HG02678 (cell line): ENCODE measurements at regions not wholly inside any gene's neighbourhood (a gene's known extent, or its start where the extent isn't known, plus 50 kb on each side); places are given as distances from the start of the nearest gene placed in this dataset.
A peak's percentile ranks its signal among the peaks of the same experiment; 100 is the strongest.
"Not testable (repeated sequence)": the region's sequence is repeated elsewhere in the genome, so short reads cannot be mapped to it uniquely, and the experiment has no call there.

ENCODE experiments used
- ATAC-seq: cut with Tn5 transposase; IDR thresholded peaks from one replicate; pipeline ENCODE4 v1.9.1; 2021; ENCODE audit warnings: mild to moderate bottlenecking, moderate library complexity; ENCODE audit not compliant: unreplicated experiment

GRCh38 chr12:124126950-124127655, 154.1 kb downstream of the ZNF664 start:
- ATAC-seq, result peak; percentile 48

GRCh38 chr12:124129132-124129531, 156.1 kb downstream of the ZNF664 start:
- no peak for ATAC-seq

GRCh38 chr12:124130691-124131591, 157.9 kb downstream of the ZNF664 start:
- ATAC-seq, result peak; percentile 79

GRCh38 chr12:124131659-124132058, 158.6 kb downstream of the ZNF664 start:
- ATAC-seq, result no peak

GRCh38 chr12:124132530-124132929, 159.5 kb downstream of the ZNF664 start:
- ATAC-seq, result no peak

GRCh38 chr12:124136796-124137195, 158.1 kb upstream of the RFLNA start:
- no peak for ATAC-seq

- no peak for ATAC-seq
These were observed 153.9 kb upstream of the RFLNA start for GRCh38 chr12:124140944-124141486.

GRCh38 chr12:124141611-124142010, 153.3 kb upstream of the RFLNA start:
- ATAC-seq, result not testable (repeated sequence)

- ATAC-seq, result no peak
These were observed 152.4 kb upstream of the RFLNA start for GRCh38 chr12:124142395-124143035.

GRCh38 chr12:124143726-124144125, 151.2 kb upstream of the RFLNA start:
- no peak for ATAC-seq

- ATAC-seq, result no peak
These were observed 150.2 kb upstream of the RFLNA start for GRCh38 chr12:124144531-124145194.

GRCh38 chr12:124147027-124147426, 147.9 kb upstream of the RFLNA start:
- ATAC-seq, result no peak

GRCh38 chr12:124147575-124147974, 147.3 kb upstream of the RFLNA start:
- ATAC-seq, result no peak

- no peak for ATAC-seq
These were observed 146.2 kb upstream of the RFLNA start for GRCh38 chr12:124148481-124149273.

GRCh38 chr12:124149287-124149686, 145.6 kb upstream of the RFLNA start:
- no peak for ATAC-seq

- ATAC-seq, result no peak
These were observed 144.7 kb upstream of the RFLNA start for GRCh38 chr12:124150168-124150567.

GRCh38 chr12:124151583-124151982, 143.3 kb upstream of the RFLNA start:
- ATAC-seq, result no peak

GRCh38 chr12:124152731-124153130, 142.2 kb upstream of the RFLNA start:
- ATAC-seq, result no peak

GRCh38 chr12:124153392-124153791, 141.5 kb upstream of the RFLNA start:
- ATAC-seq, result no peak

GRCh38 chr12:124157406-124157805, 137.5 kb upstream of the RFLNA start:
- no peak for ATAC-seq
